NCI-H774 (cell line): ENCODE measurements at regions not wholly inside any gene's neighbourhood (a gene's known extent, or its start where the extent isn't known, plus 50 kb on each side); places are given as distances from the start of the nearest gene placed in this dataset.

Experiments
- DNase-seq: peaks from one replicate; lab custom pipeline; 2025; lab: John Stamatoyannopoulos, UW

GRCh38 chr3:27590437-27591298, 106.5 kb upstream of the SLC4A7 start:
- DNase-seq = no peak

GRCh38 chr3:27589795-27590194, 105.6 kb upstream of the SLC4A7 start:
- DNase-seq = no peak

- no peak for DNase-seq
Measured at GRCh38 chr3:27585429-27585828, 101.2 kb upstream of the SLC4A7 start.

- no peak for DNase-seq
Measured at GRCh38 chr3:27584874-27585273, 100.7 kb upstream of the SLC4A7 start.

- DNase-seq = no peak
Measured at GRCh38 chr3:27581852-27582251, 97.7 kb upstream of the SLC4A7 start.

GRCh38 chr3:27578032-27578431, 93.8 kb upstream of the SLC4A7 start:
- no peak for DNase-seq

- no peak for DNase-seq
Measured at GRCh38 chr3:27577504-27577903, 93.3 kb upstream of the SLC4A7 start.

GRCh38 chr3:27576171-27576570, 92.0 kb upstream of the SLC4A7 start:
- DNase-seq = no peak

GRCh38 chr3:27575499-27575898, 91.3 kb upstream of the SLC4A7 start:
- no peak for DNase-seq

- DNase-seq = no peak
Measured at GRCh38 chr3:27574438-27574795, 90.2 kb upstream of the SLC4A7 start.

GRCh38 chr3:27573780-27574437, 89.7 kb upstream of the SLC4A7 start:
- DNase-seq = peak; percentile 20

- DNase-seq = peak; percentile 58
Measured at GRCh38 chr3:27573138-27573537, 89.0 kb upstream of the SLC4A7 start.

- DNase-seq = no peak
Measured at GRCh38 chr3:27571345-27571744, 87.2 kb upstream of the SLC4A7 start.

GRCh38 chr3:27570421-27571106, 86.4 kb upstream of the SLC4A7 start:
- no peak for DNase-seq

GRCh38 chr3:27568393-27568792, 84.2 kb upstream of the SLC4A7 start:
- peak; percentile 10 for DNase-seq

GRCh38 chr3:27567251-27567650, 83.1 kb upstream of the SLC4A7 start:
- no peak for DNase-seq

- no peak for DNase-seq
Measured at GRCh38 chr3:27565201-27565852, 81.1 kb upstream of the SLC4A7 start.

GRCh38 chr3:27561576-27561975, 77.4 kb upstream of the SLC4A7 start:
- DNase-seq = no peak

GRCh38 chr3:27560484-27561056, 76.4 kb upstream of the SLC4A7 start:
- DNase-seq = no peak

GRCh38 chr3:27559835-27560234, 75.7 kb upstream of the SLC4A7 start:
- DNase-seq = no peak

GRCh38 chr3:27559381-27559780, 75.2 kb upstream of the SLC4A7 start:
- DNase-seq = no peak

- DNase-seq = no peak
Measured at GRCh38 chr3:27557411-27557810, 73.2 kb upstream of the SLC4A7 start.
